Gastroesophageal sphincter (tissue), 4 donors: ENCODE measurements at regions not wholly inside any gene's neighbourhood (a gene's known extent, or its start where the extent isn't known, plus 50 kb on each side); places are given as distances from the start of the nearest gene placed in this dataset.

Source experiments
- ATAC-seq: fragments of 150-250 bp; one replicate; pipeline ENCODE4 v1.9.1; 2016; ENCODE audit warnings: mild to moderate bottlenecking, moderate library complexity
- H3K27ac ChIP-seq, 4 donors: fragments of 200-600 bp; sonication (generic) in 3 of 4; 1 replicate in 3 of 4; 2 replicates in 1 of 4; pipeline ENCODE4 v1.5.1; 2016 to 2019
- H3K27me3 ChIP-seq: fragments of 200-600 bp; sonication (generic); one replicate; pipeline ENCODE4 v1.5.1; 2019
- H3K36me3 ChIP-seq, 2 donors: fragments of 200-600 bp; sonication (generic); one replicate each; pipeline ENCODE4 v1.5.1; 2019; ENCODE audit warnings: control low read depth in 1 of 2
- H3K4me1 ChIP-seq, 3 donors: fragments of 200-600 bp; sonication (generic); 1 replicate in 2 of 3; 2 replicates in 1 of 3; pipeline ENCODE4 v1.5.1; 2016 to 2019; ENCODE audit warnings: control low read depth in 2 of 3
- H3K4me3 ChIP-seq, 2 donors: fragments of 200-600 bp; sonication (generic); one replicate each; pipeline ENCODE4 v1.5.1; 2019; ENCODE audit warnings: mild to moderate bottlenecking in 1 of 2, moderate library complexity in 1 of 2
- H3K9me3 ChIP-seq, 3 donors: fragments of 200-600 bp; sonication (generic); one replicate each; pipeline ENCODE4 v1.5.1; 2017 to 2019; ENCODE audit warnings: control low read depth in 2 of 3
- EP300 ChIP-seq: sonication (generic); formaldehyde crosslinking; IDR thresholded peaks from one replicate; pipeline ENCODE4 v1.6.1; 2017; ENCODE audit warnings: antibody characterized with exemption, mild to moderate bottlenecking
- POLR2A ChIP-seq, 2 donors: fragments of 450-650 bp; IDR thresholded peaks; one replicate each; pipeline ENCODE4 v1.6.1; 2017; ENCODE audit warnings: antibody characterized with exemption in 2 of 2, mild to moderate bottlenecking in 2 of 2, moderate library complexity in 1 of 2
- POLR2AphosphoS5 ChIP-seq: sonication (generic); formaldehyde crosslinking; IDR thresholded peaks from one replicate; pipeline ENCODE4 v1.6.1; 2017; ENCODE audit warnings: antibody characterized with exemption
- WGBS, 2 donors: methylation state at CpG; one replicate each; pipeline ENCODE4 v1.1.5; 2018; ENCODE audit warnings: low coverage in 1 of 2; 5-methylcytosine and 5-hydroxymethylcytosine counted together
- TF ChIP-seq, protein P1 (sequence below), 4 experiments: fragments of 200-600 bp in 2 of 4; fragments of 450-650 bp in 2 of 4; sonication (generic) in 1 of 4; IDR thresholded peaks; one replicate each; pipeline ENCODE4 v1.5.1; 2017 to 2019; ENCODE audit warnings: antibody characterized with exemption in 4 of 4, mild to moderate bottlenecking in 2 of 4, moderate library complexity in 2 of 4

DNA sequence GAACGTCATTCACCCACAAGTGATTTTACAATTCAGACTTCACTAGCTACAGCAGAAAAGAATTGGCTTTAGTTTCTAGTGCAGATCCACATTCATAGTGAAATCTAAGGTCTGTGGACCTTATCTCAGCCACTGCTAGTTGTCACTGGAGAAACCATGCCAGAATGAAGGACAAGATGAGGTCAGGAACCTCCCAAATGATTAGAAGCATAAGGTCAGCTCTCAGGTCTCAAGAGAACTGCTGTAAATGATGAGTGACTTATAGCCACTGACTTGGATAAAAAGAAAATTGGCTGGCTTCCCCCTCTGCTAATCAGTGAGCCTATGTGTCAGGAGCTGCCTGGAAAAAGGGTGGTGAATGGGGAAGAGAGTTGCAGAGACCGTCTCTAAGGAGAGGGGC is 265.3 kb upstream of the BMP2 start:
- TF ChIP-seq, protein P1, sequence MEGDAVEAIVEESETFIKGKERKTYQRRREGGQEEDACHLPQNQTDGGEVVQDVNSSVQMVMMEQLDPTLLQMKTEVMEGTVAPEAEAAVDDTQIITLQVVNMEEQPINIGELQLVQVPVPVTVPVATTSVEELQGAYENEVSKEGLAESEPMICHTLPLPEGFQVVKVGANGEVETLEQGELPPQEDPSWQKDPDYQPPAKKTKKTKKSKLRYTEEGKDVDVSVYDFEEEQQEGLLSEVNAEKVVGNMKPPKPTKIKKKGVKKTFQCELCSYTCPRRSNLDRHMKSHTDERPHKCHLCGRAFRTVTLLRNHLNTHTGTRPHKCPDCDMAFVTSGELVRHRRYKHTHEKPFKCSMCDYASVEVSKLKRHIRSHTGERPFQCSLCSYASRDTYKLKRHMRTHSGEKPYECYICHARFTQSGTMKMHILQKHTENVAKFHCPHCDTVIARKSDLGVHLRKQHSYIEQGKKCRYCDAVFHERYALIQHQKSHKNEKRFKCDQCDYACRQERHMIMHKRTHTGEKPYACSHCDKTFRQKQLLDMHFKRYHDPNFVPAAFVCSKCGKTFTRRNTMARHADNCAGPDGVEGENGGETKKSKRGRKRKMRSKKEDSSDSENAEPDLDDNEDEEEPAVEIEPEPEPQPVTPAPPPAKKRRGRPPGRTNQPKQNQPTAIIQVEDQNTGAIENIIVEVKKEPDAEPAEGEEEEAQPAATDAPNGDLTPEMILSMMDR (IDR thresholded peaks at IDR 0.05): no peak
- TF ChIP-seq EP300: no peak
- TF ChIP-seq POLR2A (IDR thresholded peaks at IDR 0.05): no peak
- TF ChIP-seq POLR2AphosphoS5: no peak
- Histone ChIP-seq H3K36me3 (no peaks in the 10 kb centered on the region), H3K27me3 (no peaks in the 10 kb centered on the region), H3K4me1 (no peaks in the 10 kb centered on the region), H3K4me3 (no peak overlapping the region), H3K27ac (no peak overlapping the region), H3K9me3 (no peaks in the 10 kb centered on the region)
- ATAC-seq: no peak
- 42 to 56% methylated on average over 2 of the region's 2 CpGs for WGBS, 2 donors

DNA sequence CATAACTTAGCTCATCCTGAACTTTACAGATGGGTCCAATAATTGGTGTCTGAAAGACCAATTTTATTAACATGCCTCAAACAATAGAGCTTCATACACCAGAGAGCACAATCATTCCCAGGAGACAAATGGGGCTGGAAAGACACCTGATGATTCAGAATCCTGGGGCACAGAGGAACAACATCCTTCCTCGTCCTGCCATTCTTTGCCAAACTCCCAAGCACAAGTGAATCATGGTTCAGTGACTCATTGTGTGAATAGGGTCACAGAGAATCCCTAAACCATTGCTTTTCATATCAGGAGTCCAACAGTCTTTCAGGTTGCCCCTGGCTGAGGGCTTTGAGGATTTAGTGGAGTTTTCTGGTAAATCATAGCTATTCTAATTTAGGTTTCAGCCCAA is 266.4 kb upstream of the BMP2 start:
- no peak overlapping the region for H3K4me3 ChIP-seq
- TF ChIP-seq EP300 (no peak), POLR2A (IDR thresholded peaks at IDR 0.05) (no peak), POLR2AphosphoS5 (no peak)
- TF ChIP-seq, protein P1 (IDR thresholded peaks at IDR 0.05): no peak
- no peak overlapping the region for H3K27ac ChIP-seq
- no peaks in the 10 kb centered on the region for H3K36me3 ChIP-seq
- no peaks in the 10 kb centered on the region for H3K9me3 ChIP-seq
- H3K4me1 ChIP-seq: no peaks in the 10 kb centered on the region
- WGBS, 2 donors: 20% methylated on average over 1 of the region's 1 CpG; no CpG with 5 or more reads in 1 of the 2 donors
- ATAC-seq: no peak
- no peaks in the 10 kb centered on the region for H3K27me3 ChIP-seq

- H3K27ac ChIP-seq: no peak overlapping the region
- no peaks in the 10 kb centered on the region for H3K36me3 ChIP-seq
- no peaks in the 10 kb centered on the region for H3K9me3 ChIP-seq
- TF ChIP-seq POLR2AphosphoS5: no peak
- no peak for TF ChIP-seq EP300
- TF ChIP-seq, protein P1 (IDR thresholded peaks at IDR 0.05): no peak
- TF ChIP-seq POLR2A (IDR thresholded peaks at IDR 0.05): no peak
- no peak for ATAC-seq
- H3K4me3 ChIP-seq: no peak overlapping the region
- no peaks in the 10 kb centered on the region for H3K27me3 ChIP-seq
- no peaks in the 10 kb centered on the region for H3K4me1 ChIP-seq
Observed at GRCh38 chr20:6499566-6499965, 267.9 kb upstream of the BMP2 start.

GRCh38 chr20:6496874-6497273 is 270.6 kb upstream of the BMP2 start:
- Histone ChIP-seq H3K27ac (no peak overlapping the region), H3K4me1 (no peaks in the 10 kb centered on the region), H3K4me3 (no peak overlapping the region), H3K27me3 (no peaks in the 10 kb centered on the region), H3K9me3 (no peaks in the 10 kb centered on the region), H3K36me3 (no peaks in the 10 kb centered on the region)
- ATAC-seq: no peak
- TF ChIP-seq POLR2A (IDR thresholded peaks at IDR 0.05) (no peak), POLR2AphosphoS5 (no peak)
- TF ChIP-seq, protein P1 (IDR thresholded peaks at IDR 0.05): no peak

DNA sequence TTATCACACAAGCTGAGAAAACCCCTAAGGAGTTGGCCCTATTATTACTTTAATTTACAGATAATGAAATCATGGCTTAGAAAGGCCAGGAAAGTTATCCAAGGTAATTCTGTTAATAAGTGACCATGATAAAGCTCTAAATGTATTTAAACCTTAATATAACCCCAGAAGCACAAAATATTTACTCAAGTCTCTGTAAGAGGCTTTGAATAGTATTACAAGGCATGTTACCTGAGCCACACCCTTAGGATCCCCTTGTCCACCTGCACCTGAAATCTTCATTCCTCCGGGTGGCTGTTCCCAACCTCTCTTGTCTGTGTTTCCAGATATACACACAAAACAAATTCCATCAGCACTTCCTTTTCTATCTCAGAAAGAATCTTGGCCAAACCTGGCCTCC is 271.6 kb upstream of the BMP2 start:
- no peaks in the 10 kb centered on the region for H3K9me3 ChIP-seq
- 83 to 88% methylated on average over 1 of the region's 1 CpG for WGBS, 2 donors
- no peaks in the 10 kb centered on the region for H3K4me1 ChIP-seq
- TF ChIP-seq POLR2A (IDR thresholded peaks at IDR 0.05): no peak
- no peaks in the 10 kb centered on the region for H3K27me3 ChIP-seq
- H3K36me3 ChIP-seq: no peaks in the 10 kb centered on the region
- no peak for ATAC-seq
- H3K27ac ChIP-seq: no peak overlapping the region
- H3K4me3 ChIP-seq: no peak overlapping the region
